Fibroblast of gingiva (primary cell): ENCODE measurements at regions not wholly inside any gene's neighbourhood (a gene's known extent, or its start where the extent isn't known, plus 50 kb on each side); places are given as distances from the start of the nearest gene placed in this dataset.

Source experiments
- DNase-seq: peaks from one replicate; pipeline ENCODE4 v3.0.0-alpha.2; 2011; ENCODE audit warnings: low read depth

GRCh38 chr18:54532222-54532621 lies 58.8 kb upstream of the DYNAP start:
- DNase-seq: no peak

- DNase-seq: no peak
Observed at GRCh38 chr18:54532962-54533361, 58.1 kb upstream of the DYNAP start.
